ENCODE measurements at regions not wholly inside any gene's neighbourhood (a gene's known extent, or its start where the extent isn't known, plus 50 kb on each side); places are given as distances from the start of the nearest gene placed in this dataset.

GRCh38 chr2:608711-609110 lies 68.5 kb downstream of the TMEM18 start:
- Histone ChIP-seq H3K4me1 (replicated peaks in 1 of 2) (no peaks in the 10 kb centered on the region), H3K27me3 (no peaks in the 10 kb centered on the region), H3K4me3 (no peak overlapping the region), H3K36me3 (replicated peaks in 1 of 2) (no peaks in the 10 kb centered on the region), H3K27ac (no peak overlapping the region), H3K9me3 (replicated peaks in 1 of 3) (no peaks in the 10 kb centered on the region)
- intact Hi-C loops (cut with DNase I), result no loop called here
- peak in 2 of 7 donors; percentile 11 to 35 for DNase-seq
- TF ChIP-seq CTCF (IDR thresholded peaks at IDR 0.05) (no peak), POLR2A (IDR thresholded peaks at IDR 0.05) (no peak)
- WGBS, 4 donors, result 77 to 95% (median 93%) methylated on average over 1 to 7 of the region's 7 CpGs

- WGBS, 4 donors, result 75 to 84% (median 83%) methylated on average over 6 of the region's 6 CpGs
- intact Hi-C loops (cut with DNase I), result no loop called here
- peak in 1 of 7 donors; percentile 12 for DNase-seq
Measured at GRCh38 chr2:608297-608696, 68.9 kb downstream of the TMEM18 start.

GRCh38 chr2:607709-608108 lies 69.5 kb downstream of the TMEM18 start:
- intact Hi-C loops (cut with DNase I), result no loop called here

More at GRCh38 chr2:608297-608696, 68.9 kb downstream of the TMEM18 start:
- no peak overlapping the region for H3K27ac ChIP-seq
- H3K4me3 ChIP-seq, result no peak overlapping the region
- no peak for TF ChIP-seq POLR2A (IDR thresholded peaks at IDR 0.05)
- no peak for TF ChIP-seq CTCF (IDR thresholded peaks at IDR 0.05)
- no peaks in the 10 kb centered on the region for H3K36me3 ChIP-seq (replicated peaks in 1 of 2)
- H3K27me3 ChIP-seq, result no peaks in the 10 kb centered on the region
- no peaks in the 10 kb centered on the region for H3K4me1 ChIP-seq (replicated peaks in 1 of 2)
- H3K9me3 ChIP-seq (replicated peaks in 1 of 3), result no peaks in the 10 kb centered on the region

GRCh38 chr2:607172-607571 lies 70.0 kb downstream of the TMEM18 start:
- H3K4me1 ChIP-seq (replicated peaks in 1 of 2), result peaks cover 0 to 5% of the 10 kb centered on the region in 2 donors
- no peaks in the 10 kb centered on the region for H3K27me3 ChIP-seq
- H3K4me3 ChIP-seq, result no peak overlapping the region
- H3K27ac ChIP-seq, result no peak overlapping the region
- intact Hi-C loops (cut with DNase I), result no loop called here
- H3K9me3 ChIP-seq (replicated peaks in 1 of 3), result no peaks in the 10 kb centered on the region
- peak in 3 of 7 donors; percentile 8 to 27 (median 12) for DNase-seq
- no peaks in the 10 kb centered on the region for H3K36me3 ChIP-seq (replicated peaks in 1 of 2)
- no peak for TF ChIP-seq CTCF (IDR thresholded peaks at IDR 0.05)
- TF ChIP-seq POLR2A (IDR thresholded peaks at IDR 0.05), result no peak
- 80 to 92% (median 90%) methylated on average over 8 to 9 of the region's 9 CpGs for WGBS, 4 donors

More at GRCh38 chr2:607709-608108, 69.5 kb downstream of the TMEM18 start:
- H3K36me3 ChIP-seq (replicated peaks in 1 of 2), result no peaks in the 10 kb centered on the region
- H3K27ac ChIP-seq, result no peak overlapping the region
- H3K4me1 ChIP-seq (replicated peaks in 1 of 2), result no peaks in the 10 kb centered on the region
- WGBS, 4 donors, result 80 to 92% (median 85%) methylated on average over 4 of the region's 4 CpGs
- no peak for DNase-seq
- no peaks in the 10 kb centered on the region for H3K9me3 ChIP-seq (replicated peaks in 1 of 3)
- no peak overlapping the region for H3K4me3 ChIP-seq
- no peaks in the 10 kb centered on the region for H3K27me3 ChIP-seq
- no peak for TF ChIP-seq CTCF (IDR thresholded peaks at IDR 0.05)
- no peak for TF ChIP-seq POLR2A (IDR thresholded peaks at IDR 0.05)
